22Rv1 (cell line): ENCODE measurements at regions not wholly inside any gene's neighbourhood (a gene's known extent, or its start where the extent isn't known, plus 50 kb on each side); places are given as distances from the start of the nearest gene placed in this dataset.

Experiments
- CTCF ChIP-seq: fragments of 450-650 bp; IDR thresholded peaks from 2 replicates; pipeline ENCODE4 v1.5.1; 2017; ENCODE audit warnings: mild to moderate bottlenecking
- ZFX ChIP-seq: fragments of 450-650 bp; IDR thresholded peaks from 2 replicates; pipeline ENCODE4 v1.6.1; 2017; ENCODE audit warnings: antibody characterized with exemption, borderline replicate concordance

- TF ChIP-seq CTCF (no peak), ZFX (no peak)
Observed at GRCh38 chr20:12433724-12434123, 516.0 kb downstream of the BTBD3 start.
